Hepatocyte (in vitro differentiated cells): ENCODE measurements at regions not wholly inside any gene's neighbourhood (a gene's known extent, or its start where the extent isn't known, plus 50 kb on each side); places are given as distances from the start of the nearest gene placed in this dataset.
A peak's percentile ranks its signal among the peaks of the same experiment; 100 is the strongest.

Experiments used
- DNase-seq: peaks from one replicate; pipeline ENCODE4 v3.0.0-alpha.2; 2016; ENCODE audit warnings: low spot score
- H2AFZ ChIP-seq: fragments of 200-600 bp; sonication (generic); 2 replicates; pipeline ENCODE4 v1.6.0; 2016; ENCODE audit warnings: antibody characterized with exemption, mild to moderate bottlenecking
- H3K27ac ChIP-seq: fragments of 200-600 bp; sonication (generic); 2 replicates; pipeline ENCODE4 v1.5.1; 2016; ENCODE audit warnings: mild to moderate bottlenecking
- H3K27me3 ChIP-seq: fragments of 200-600 bp; sonication (generic); 2 replicates; pipeline ENCODE4 v1.6.1; 2016
- H3K36me3 ChIP-seq: fragments of 200-600 bp; sonication (generic); replicated peaks from 2 replicates; pipeline ENCODE4 v1.5.1; 2016; ENCODE audit warnings: low read depth; ENCODE audit not compliant: insufficient read depth
- H3K4me1 ChIP-seq: fragments of 200-600 bp; sonication (generic); 2 replicates; pipeline ENCODE4 v1.5.1; 2016; ENCODE audit warnings: mild to moderate bottlenecking, moderate library complexity; ENCODE audit not compliant: insufficient read depth
- H3K4me2 ChIP-seq: fragments of 200-600 bp; sonication (generic); 2 replicates; pipeline ENCODE4 v1.6.0; 2016
- H3K4me3 ChIP-seq: fragments of 200-600 bp; sonication (generic); 2 replicates; pipeline ENCODE4 v1.5.1; 2016; ENCODE audit warnings: mild to moderate bottlenecking
- H3K79me2 ChIP-seq: fragments of 200-600 bp; sonication (generic); 2 replicates; pipeline ENCODE4 v1.6.0; 2017; ENCODE audit warnings: mild to moderate bottlenecking
- H3K9me2 ChIP-seq: fragments of 200-600 bp; sonication (generic); replicated peaks from 2 replicates; pipeline ENCODE4 v1.6.0; 2017; ENCODE audit warnings: mild to moderate bottlenecking; ENCODE audit not compliant: insufficient read depth
- H3K9me3 ChIP-seq: fragments of 200-600 bp; sonication (generic); 2 replicates; pipeline ENCODE4 v1.5.1; 2016; ENCODE audit warnings: low read depth, mild to moderate bottlenecking
- H4K20me1 ChIP-seq: fragments of 200-600 bp; sonication (generic); 2 replicates; pipeline ENCODE4 v1.6.0; 2016; ENCODE audit warnings: mild to moderate bottlenecking; ENCODE audit not compliant: insufficient read depth, poor library complexity, severe bottlenecking
- EZH2 ChIP-seq: fragments of 200-600 bp; sonication (generic); IDR thresholded peaks from 2 replicates; pipeline ENCODE4 v1.6.1; 2016; ENCODE audit warnings: antibody characterized with exemption, mild to moderate bottlenecking, borderline replicate concordance
- EZH2phosphoT487 ChIP-seq: fragments of 200-600 bp; sonication (generic); IDR thresholded peaks from one replicate; pipeline ENCODE4 v1.6.1; 2018; ENCODE audit warnings: antibody characterized with exemption, mild to moderate bottlenecking, low read depth, moderate library complexity; ENCODE audit not compliant: unreplicated experiment, severe bottlenecking
- WGBS: methylation state at CpG from one replicate; pipeline ENCODE4 v1.1.6; 2016; ENCODE audit warnings: low lambda C conversion rate; ENCODE audit errors: missing lambda C conversion rate; 5-methylcytosine and 5-hydroxymethylcytosine counted together
- TF ChIP-seq, protein P1 (sequence below): fragments of 200-600 bp; sonication (generic); IDR thresholded peaks from 2 replicates; pipeline ENCODE4 v1.5.1; 2016; ENCODE audit warnings: antibody characterized with exemption, mild to moderate bottlenecking; ENCODE audit not compliant: poor library complexity

DNA sequence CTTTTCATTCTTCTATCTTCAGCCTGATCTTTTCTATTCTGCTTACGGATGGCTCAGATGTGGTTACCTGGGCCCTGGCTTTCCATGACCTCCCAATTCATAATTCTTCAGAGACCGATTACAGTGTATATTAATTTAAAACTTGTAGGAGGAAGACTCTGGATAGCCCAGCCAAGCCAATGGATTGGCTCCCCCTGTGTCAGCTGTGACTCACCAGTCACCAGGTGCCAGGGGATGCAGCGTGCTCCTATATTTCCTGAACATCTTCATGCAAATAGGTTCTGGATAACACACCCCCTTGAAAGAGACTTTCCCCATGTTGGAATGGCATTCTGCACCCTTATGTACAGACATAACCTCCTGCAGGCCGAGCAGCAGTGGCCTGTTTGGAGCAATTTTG is 208.3 kb upstream of the WSCD1 start:
- Histone ChIP-seq H3K9me2 (no peaks in the 10 kb centered on the region), H3K36me3 (no peaks in the 10 kb centered on the region), H3K27me3 (no peaks in the 10 kb centered on the region), H3K4me2 (no peak overlapping the region), H4K20me1 (no peaks in the 10 kb centered on the region), H3K4me1 (no peaks in the 10 kb centered on the region), H3K9me3 (no peaks in the 10 kb centered on the region), H2AFZ (no peak overlapping the region), H3K27ac (no peak overlapping the region), H3K4me3 (no peak overlapping the region), H3K79me2 (no peaks in the 10 kb centered on the region)
- WGBS, result 84% methylated on average over 4 of the region's 4 CpGs
- DNase-seq, result no peak
- TF ChIP-seq, protein P1, sequence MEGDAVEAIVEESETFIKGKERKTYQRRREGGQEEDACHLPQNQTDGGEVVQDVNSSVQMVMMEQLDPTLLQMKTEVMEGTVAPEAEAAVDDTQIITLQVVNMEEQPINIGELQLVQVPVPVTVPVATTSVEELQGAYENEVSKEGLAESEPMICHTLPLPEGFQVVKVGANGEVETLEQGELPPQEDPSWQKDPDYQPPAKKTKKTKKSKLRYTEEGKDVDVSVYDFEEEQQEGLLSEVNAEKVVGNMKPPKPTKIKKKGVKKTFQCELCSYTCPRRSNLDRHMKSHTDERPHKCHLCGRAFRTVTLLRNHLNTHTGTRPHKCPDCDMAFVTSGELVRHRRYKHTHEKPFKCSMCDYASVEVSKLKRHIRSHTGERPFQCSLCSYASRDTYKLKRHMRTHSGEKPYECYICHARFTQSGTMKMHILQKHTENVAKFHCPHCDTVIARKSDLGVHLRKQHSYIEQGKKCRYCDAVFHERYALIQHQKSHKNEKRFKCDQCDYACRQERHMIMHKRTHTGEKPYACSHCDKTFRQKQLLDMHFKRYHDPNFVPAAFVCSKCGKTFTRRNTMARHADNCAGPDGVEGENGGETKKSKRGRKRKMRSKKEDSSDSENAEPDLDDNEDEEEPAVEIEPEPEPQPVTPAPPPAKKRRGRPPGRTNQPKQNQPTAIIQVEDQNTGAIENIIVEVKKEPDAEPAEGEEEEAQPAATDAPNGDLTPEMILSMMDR, result no peak
- TF ChIP-seq EZH2phosphoT487 (no peak), EZH2 (no peak)

DNA sequence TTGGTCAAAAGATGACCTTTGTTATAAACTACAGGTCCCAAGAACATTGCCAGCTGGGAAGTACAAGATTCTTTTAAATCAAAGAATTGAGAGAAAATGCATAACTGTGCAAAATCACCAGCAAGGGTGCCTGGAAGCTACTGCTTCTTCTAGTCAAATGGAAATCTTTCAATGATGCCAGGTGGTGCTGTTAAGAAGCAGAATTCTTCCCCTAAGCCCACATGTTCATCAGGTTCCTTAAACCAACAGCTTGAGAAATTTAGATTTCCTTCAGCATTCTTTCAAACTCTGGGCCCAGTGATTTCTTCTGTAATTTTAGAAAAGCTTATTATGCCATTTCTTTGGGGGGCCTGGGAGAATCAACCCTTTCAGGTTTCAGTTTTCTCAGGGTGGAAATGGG is 207.8 kb upstream of the WSCD1 start:
- Histone ChIP-seq H3K79me2 (no peaks in the 10 kb centered on the region), H2AFZ (no peak overlapping the region), H4K20me1 (no peaks in the 10 kb centered on the region), H3K9me3 (no peaks in the 10 kb centered on the region), H3K4me3 (no peak overlapping the region), H3K9me2 (no peaks in the 10 kb centered on the region), H3K4me1 (no peaks in the 10 kb centered on the region), H3K27ac (no peak overlapping the region), H3K27me3 (no peaks in the 10 kb centered on the region), H3K36me3 (no peaks in the 10 kb centered on the region), H3K4me2 (no peak overlapping the region)
- TF ChIP-seq EZH2 (no peak), EZH2phosphoT487 (no peak)
- TF ChIP-seq, protein P1, result no peak
- DNase-seq, result no peak

DNA sequence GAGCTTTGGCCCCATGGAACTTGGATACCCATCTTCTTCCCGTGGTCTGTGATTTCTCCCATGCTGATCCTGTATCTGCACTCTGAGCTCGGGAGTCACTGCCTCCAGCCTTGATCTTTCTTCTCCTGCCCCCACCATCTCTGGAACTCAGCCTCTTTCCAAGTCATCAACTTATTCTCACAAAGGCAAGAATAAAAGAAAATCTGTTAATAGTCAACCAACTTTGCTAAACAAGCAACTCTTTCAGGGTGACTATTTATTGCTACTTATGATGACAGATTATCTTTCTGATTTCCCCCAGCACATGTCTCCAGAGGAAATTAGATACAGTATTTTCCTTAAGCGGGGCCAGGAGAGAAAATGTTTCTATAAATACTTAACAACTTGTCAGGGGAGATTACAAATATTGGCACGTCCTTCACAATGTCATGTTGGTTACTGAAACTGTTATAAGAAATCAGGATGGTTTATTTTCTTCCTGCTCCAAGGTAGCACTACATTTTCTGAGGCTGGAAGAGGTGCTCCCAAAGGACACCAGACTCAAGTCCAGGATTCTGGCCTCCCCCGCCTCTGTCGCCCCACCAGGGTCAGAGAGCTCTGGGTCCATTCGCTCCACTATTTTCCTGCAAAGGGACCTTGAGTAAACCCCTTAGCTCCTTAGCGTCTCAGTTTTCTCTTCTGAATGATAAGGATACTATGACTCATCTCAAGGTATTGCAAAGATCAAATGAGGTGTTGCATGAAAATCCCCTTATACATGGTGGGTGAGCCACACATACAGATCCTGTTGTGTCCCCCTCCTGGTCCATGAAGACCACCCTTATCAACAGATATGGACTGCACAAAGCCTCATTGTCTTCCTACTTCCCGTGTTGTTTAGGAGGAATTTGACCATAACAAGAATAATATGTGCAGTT is 205.2 kb upstream of the WSCD1 start:
- H4K20me1 ChIP-seq, result no peaks in the 10 kb centered on the region
- H3K36me3 ChIP-seq, result no peaks in the 10 kb centered on the region
- no peaks in the 10 kb centered on the region for H3K79me2 ChIP-seq
- no peak for DNase-seq
- no peak overlapping the region for H3K4me2 ChIP-seq
- 64% methylated on average over 9 of the region's 9 CpGs for WGBS
- no peaks in the 10 kb centered on the region for H3K4me1 ChIP-seq
- H3K4me3 ChIP-seq, result no peak overlapping the region
- no peaks in the 10 kb centered on the region for H3K9me2 ChIP-seq
- TF ChIP-seq EZH2phosphoT487, result no peak
- no peak for TF ChIP-seq EZH2
- TF ChIP-seq, protein P1, result no peak
- H3K27ac ChIP-seq, result peak overlapping the region; percentile 2
- H3K27me3 ChIP-seq, result no peaks in the 10 kb centered on the region
- no peaks in the 10 kb centered on the region for H3K9me3 ChIP-seq
- no peak overlapping the region for H2AFZ ChIP-seq
